K562 (cell line): ENCODE measurements at regions not wholly inside any gene's neighbourhood (a gene's known extent, or its start where the extent isn't known, plus 50 kb on each side); places are given as distances from the start of the nearest gene placed in this dataset.

ENCODE experiments used
- MAFG ChIP-seq: fragments of 450-650 bp; conservative IDR thresholded peaks from 2 replicates; pipeline ENCODE4 v1.6.1; 2016; ENCODE audit warnings: missing genetic modification characterization, missing compliant biosample characterization
- POLR2AphosphoS5 ChIP-seq: IDR thresholded peaks from 2 replicates; pipeline ENCODE4 v1.6.1; 2011; ENCODE audit warnings: mild to moderate bottlenecking, low read depth, low read length, moderate library complexity; ENCODE audit not compliant: control insufficient read depth, insufficient read depth
- TEAD1 ChIP-seq, 2 experiments: fragments of 450-650 bp in 1 of 2; sonication (generic) in 1 of 2; formaldehyde crosslinking; IDR thresholded peaks; 2 replicates each; pipeline versions ENCODE4 v1.4.0 to v1.8.0; 2020 to 2022; ENCODE audit warnings: mild to moderate bottlenecking in 2 of 2, missing genetic modification reagents in 1 of 2
- ZNF253 ChIP-seq: fragments of 250-450 bp; sonication (Bioruptor Pico); conservative IDR thresholded peaks from 2 replicates; pipeline ENCODE4 v1.6.1; 2021; ENCODE audit warnings: mild to moderate bottlenecking
- TF ChIP-seq, protein P1 (sequence below), 3 experiments: IDR thresholded peaks in 2 of 3; conservative IDR thresholded peaks in 1 of 3; 2 replicates each; pipeline ENCODE4 v1.5.1; 2011 to 2012; ENCODE audit warnings: low read length in 3 of 3, mild to moderate bottlenecking in 3 of 3, control low read depth in 2 of 3, improper control_type of control experiment in 1 of 3, inconsistent platforms in 1 of 3, low read depth in 1 of 3, mixed read lengths in 1 of 3, moderate library complexity in 1 of 3; ENCODE audit not compliant: insufficient read depth in 2 of 3

DNA sequence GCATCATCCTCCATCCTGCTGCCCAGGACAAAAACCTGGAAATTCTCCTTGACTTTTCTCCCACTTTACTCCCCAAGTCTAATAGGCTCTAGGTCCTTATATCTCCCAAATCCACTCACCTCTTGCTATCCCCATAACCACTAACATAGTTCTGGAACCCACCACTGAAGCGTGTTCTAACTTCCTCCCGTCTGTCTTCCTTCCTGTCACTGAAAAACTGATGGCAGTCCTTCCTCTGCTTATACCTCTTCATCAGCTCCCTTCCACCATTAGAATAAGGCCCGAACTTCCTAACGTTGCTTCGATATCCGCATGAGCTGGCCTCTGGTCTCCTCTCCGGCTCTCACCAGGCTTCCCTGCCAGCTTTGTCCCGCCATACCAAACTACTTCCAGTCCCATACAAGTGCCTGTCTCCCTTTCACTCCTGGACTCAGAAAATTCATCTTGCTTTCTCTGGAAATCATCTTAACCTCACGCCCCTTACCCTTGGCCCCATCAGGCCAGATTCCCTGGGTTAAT is 63.0 kb upstream of the BCL2L14 start:
- TF ChIP-seq TEAD1 (CRISPR knock-in tag; IDR thresholded peaks at IDR 0.05) (no peak), ZNF253 (CRISPR knock-in tag) (no peak), POLR2AphosphoS5 (no peak), MAFG (tag) (no peak)
- TF ChIP-seq, protein P1, sequence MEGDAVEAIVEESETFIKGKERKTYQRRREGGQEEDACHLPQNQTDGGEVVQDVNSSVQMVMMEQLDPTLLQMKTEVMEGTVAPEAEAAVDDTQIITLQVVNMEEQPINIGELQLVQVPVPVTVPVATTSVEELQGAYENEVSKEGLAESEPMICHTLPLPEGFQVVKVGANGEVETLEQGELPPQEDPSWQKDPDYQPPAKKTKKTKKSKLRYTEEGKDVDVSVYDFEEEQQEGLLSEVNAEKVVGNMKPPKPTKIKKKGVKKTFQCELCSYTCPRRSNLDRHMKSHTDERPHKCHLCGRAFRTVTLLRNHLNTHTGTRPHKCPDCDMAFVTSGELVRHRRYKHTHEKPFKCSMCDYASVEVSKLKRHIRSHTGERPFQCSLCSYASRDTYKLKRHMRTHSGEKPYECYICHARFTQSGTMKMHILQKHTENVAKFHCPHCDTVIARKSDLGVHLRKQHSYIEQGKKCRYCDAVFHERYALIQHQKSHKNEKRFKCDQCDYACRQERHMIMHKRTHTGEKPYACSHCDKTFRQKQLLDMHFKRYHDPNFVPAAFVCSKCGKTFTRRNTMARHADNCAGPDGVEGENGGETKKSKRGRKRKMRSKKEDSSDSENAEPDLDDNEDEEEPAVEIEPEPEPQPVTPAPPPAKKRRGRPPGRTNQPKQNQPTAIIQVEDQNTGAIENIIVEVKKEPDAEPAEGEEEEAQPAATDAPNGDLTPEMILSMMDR (IDR thresholded peaks at IDR 0.05 in 2 of 3, conservative IDR thresholded peaks at IDR 0.05 in 1 of 3; ENCODE audit: insufficient read depth in 2 of 3, low read depth in 1 of 3, low read length in 3 of 3): no peak
